GM03348 (cell line): ENCODE measurements at regions not wholly inside any gene's neighbourhood (a gene's known extent, or its start where the extent isn't known, plus 50 kb on each side); places are given as distances from the start of the nearest gene placed in this dataset.

ENCODE experiments used
- DNase-seq: peaks from one replicate; pipeline ENCODE4 v3.0.0; 2012; ENCODE audit warnings: low spot score

GRCh38 chr1:83673312-83673711 is 325.6 kb downstream of the TTLL7 start:
- no peak for DNase-seq

GRCh38 chr1:83671586-83671985 is 327.3 kb downstream of the TTLL7 start:
- DNase-seq = no peak

DNA sequence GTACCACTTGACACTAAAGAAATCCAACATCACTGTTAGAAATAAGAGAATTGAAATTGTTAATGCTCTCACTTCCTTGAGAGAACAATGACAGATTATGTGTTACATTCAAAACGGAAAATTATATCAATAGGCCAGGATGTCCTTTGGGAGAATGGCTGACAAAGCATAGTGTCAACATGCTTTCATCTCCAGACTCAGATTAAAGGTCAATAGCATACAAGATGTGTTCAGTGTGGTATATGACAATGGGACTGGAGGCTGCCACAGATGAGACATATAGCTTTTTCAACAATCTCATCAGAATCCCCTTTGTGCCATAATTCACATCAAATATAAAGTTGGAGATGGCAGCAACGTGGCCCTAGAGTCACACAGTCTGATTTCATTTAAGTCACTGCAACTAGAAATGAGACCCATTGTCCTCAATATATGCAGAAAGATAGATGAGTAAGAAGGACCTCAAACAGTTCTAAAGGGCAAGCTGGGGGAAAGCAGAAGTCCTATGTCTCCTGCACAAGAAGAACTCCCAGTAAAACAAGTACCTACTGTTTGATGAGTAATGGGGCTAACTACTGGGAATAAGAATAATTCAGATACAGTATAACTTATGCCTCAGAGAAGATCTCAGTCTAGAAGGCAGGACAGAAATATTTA is 327.9 kb downstream of the TTLL7 start:
- DNase-seq = no peak

DNA sequence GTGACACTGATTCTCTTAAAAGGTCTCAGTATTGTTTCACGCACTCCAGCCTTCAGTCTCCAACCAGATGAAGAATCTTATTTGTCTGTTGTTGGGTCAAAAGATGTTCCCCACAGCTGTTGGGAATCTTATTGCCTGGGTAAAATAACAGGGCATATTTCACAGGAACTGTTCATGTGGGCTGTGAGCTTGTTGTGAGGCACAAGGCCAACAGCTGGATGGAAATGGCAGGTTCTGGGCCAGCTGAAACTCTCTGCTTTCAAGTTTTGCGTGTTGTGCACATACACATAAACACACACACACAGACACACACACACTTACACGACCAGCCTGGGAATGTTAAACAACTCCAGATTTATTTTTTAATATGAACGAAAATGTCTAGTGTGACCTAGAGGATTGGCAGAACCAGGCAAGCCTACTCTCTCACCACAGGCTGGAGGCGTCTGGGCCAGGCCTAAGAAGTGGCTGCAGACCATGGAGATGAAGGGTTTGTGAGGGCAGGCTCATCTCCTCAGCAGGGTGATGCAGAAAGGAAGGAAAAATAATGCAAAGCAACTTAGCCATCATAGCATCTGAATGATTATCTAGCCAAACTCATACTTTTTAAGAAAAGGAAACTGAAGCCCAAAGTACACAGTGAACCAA is 357.0 kb downstream of the TTLL7 start:
- peak; percentile 9 for DNase-seq

DNA sequence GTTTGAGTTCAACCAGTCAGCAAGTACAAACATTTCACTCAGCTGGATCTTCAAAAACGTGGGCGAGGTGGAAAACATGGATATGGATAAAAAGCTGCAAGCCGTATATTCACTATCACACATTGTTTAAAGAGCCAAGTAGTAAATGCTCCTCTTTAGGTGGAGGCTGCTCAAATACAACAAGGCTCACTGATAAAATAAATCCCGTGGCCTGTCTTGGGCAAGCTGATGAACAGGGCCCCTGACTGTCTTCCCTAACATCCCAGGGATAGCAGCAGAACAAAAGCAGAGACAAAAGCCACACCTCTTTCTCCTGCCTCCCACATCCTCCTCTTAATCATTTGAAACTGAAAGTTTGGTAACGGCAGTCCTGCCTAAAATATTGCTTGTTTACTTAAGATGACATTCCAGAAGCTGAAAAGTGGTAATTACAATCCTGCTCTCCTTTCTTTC is 357.7 kb downstream of the TTLL7 start:
- DNase-seq = peak; percentile 41

GRCh38 chr1:83639785-83640184 is 359.1 kb downstream of the TTLL7 start:
- no peak for DNase-seq

DNA sequence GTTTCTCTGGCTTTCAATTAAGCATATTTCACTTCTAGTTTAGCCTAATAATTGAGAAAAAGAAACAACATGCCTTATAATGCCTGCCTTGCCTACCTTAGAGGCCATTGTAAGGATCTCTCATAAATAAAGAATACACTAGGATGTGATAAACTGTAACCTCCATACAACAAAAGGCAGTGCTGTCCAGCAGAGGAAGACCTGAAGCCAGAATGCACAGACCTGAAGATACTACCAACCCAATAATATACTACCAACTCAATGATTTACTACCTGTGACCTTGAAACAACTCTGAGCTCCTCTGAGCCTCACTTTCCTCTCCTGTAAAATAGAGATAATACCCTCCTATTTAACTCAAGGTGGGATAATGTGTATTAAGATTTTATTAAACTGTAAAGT is 361.3 kb downstream of the TTLL7 start:
- DNase-seq = no peak

- no peak for DNase-seq
Observed at GRCh38 chr1:83637009-83637408, 361.9 kb downstream of the TTLL7 start.

GRCh38 chr1:83632906-83633305 is 366.0 kb downstream of the TTLL7 start:
- DNase-seq = no peak

GRCh38 chr1:83631851-83632250 is 367.1 kb downstream of the TTLL7 start:
- no peak for DNase-seq

GRCh38 chr1:83627045-83627444 is 371.9 kb downstream of the TTLL7 start:
- no peak for DNase-seq

DNA sequence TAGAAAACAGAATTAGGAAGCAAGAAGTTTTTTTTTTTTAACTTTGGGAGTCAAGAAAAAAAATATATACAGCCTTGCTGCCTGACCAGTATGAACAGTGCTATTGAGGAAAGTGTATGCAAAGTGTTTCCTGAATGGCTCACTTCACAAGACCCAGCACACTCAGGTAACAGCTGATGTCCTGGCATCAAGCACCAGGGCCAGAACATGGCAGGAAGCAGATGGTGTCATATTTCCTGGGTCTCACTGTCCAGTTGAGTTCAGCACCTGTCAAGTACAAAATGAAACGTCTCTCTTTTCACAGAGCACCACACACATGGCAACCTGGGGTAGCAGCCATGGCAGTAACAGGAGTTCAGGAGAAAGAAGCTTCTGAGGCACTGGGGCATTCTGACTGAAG is 372.3 kb downstream of the TTLL7 start:
- DNase-seq = no peak

DNA sequence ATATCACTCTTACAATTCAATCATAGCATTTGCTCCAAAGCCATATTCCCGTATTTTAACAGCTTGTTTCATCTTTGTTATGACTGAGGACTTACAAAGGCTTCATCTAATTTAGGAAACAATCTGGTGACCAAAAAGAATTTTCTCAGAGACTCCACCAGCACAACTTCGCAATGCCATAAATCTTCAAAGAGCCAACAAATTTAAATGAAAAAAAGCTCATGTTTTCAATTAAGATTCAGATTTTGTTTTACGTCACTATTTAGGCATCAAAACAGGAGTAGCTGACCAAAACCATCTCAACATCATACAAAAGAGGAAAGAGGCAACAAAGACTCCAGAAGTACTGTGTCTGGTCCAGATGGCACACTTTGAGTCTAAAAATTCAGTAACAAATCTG is 373.3 kb downstream of the TTLL7 start:
- DNase-seq = no peak

DNA sequence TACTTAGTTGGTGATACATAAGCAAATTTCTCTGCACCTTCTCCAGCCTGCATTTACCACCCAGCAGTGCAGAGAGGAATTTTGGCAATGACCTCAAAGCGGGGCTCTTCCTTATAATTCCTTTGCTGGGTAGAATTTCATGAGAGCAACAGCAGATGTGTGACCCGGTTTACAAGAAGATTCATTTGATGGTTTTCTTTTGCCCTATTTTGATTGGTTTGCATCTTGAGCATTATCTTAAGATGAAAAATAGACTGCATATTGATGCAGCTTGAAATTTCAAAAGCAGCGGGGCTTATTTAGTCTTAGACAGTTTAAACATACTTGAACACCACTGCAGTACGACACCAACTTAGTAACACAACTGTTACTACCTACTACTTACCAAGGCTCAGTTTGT is 378.9 kb downstream of the TTLL7 start:
- DNase-seq = no peak

GRCh38 chr1:83619170-83619896 is 379.6 kb downstream of the TTLL7 start:
- no peak for DNase-seq

GRCh38 chr1:83617883-83618282 is 381.0 kb downstream of the TTLL7 start:
- DNase-seq = no peak

DNA sequence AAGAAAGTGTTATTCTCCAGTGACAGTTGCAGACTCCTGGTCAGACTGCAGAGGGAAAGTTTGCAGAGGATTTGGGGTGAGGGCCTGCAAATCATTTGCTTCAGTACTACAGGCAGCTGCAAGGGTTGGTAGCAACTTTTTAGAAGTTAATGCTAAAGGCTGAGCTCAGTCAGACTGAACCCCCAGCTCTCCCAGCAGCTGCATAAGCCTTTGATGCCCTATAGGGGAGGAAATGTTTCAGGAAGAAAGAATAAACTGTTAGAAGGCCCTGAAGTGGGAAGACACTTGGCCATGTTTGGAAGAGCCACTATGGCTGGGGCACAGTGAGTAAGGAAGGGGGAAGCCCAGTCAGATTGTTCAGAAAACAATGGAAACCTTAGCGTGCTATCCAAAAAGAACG is 383.6 kb downstream of the TTLL7 start:
- DNase-seq = no peak

GRCh38 chr1:83606416-83606955 is 392.4 kb downstream of the TTLL7 start:
- DNase-seq = no peak

- DNase-seq = no peak
Observed at GRCh38 chr1:83596331-83596730, 402.6 kb downstream of the TTLL7 start.

DNA sequence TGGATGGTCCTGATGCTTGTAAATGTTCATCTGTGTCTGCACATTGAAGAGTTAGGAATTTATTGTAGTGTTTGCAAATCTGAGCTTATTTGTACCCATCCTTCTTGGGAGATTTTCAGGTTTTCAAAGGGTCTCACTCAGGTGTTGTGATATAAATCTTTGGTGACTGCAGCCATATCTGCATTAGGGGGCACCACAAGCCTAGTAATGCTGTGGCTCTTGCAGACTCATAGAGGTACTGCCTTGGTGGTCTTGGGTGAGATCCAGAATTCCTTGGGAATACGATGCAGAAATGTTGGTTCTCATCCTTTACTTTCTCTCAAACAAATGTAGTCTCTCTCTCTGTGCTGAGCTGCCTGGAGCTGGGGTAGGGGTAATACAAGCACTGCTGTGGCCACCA is 405.9 kb downstream of the TTLL7 start:
- DNase-seq = no peak

GRCh38 chr1:83588140-83588539 is 410.8 kb downstream of the TTLL7 start:
- DNase-seq = no peak

DNA sequence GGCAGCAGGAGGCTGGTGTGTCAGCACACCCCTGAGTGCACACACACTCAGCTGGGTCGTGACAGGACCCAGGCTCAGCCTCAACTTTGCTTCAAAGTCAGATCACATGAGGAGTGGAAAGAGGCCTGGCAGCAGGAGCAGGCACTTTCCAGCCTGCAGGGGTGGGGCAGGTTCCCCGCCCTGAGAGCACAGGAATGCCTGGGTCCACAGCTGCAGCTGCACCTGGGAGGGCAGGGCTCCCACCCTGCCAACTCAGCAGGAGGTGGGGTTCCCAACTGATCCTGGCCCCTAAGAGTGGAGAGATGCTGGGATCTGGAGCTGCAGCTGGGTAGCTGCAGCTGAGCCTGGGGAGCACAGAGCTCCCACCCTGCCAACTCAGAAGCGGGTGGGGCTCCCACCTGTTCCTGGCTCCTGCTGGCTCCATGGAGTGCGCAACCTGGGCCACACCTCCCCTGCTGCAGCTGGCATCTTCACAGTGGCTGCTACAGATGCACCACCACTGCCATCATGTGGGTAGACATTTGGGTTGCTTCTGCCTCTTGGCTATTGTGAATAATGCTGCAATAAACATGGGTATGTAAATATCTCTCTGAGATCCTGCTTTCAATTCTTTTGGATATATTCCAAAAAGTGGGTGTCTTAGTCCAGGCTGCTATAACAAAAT is 415.4 kb downstream of the TTLL7 start:
- DNase-seq = no peak

- no peak for DNase-seq
Observed at GRCh38 chr1:83581747-83582146, 417.2 kb downstream of the TTLL7 start.
